GM18505 (cell line): ENCODE measurements at regions not wholly inside any gene's neighbourhood (a gene's known extent, or its start where the extent isn't known, plus 50 kb on each side); places are given as distances from the start of the nearest gene placed in this dataset.
"Not testable (repeated sequence)": the region's sequence is repeated elsewhere in the genome, so short reads cannot be mapped to it uniquely, and the experiment has no call there.

Source experiments
- ATAC-seq: cut with Tn5 transposase; IDR thresholded peaks from one replicate; pipeline ENCODE4 v1.9.1; 2021; ENCODE audit not compliant: unreplicated experiment
- POLR2A ChIP-seq: IDR thresholded peaks from 4 replicates; pipeline ENCODE4 v1.6.1; 2011; ENCODE audit warnings: borderline replicate concordance; ENCODE audit not compliant: insufficient read depth, insufficient read length; ENCODE audit errors: extremely low read depth

DNA sequence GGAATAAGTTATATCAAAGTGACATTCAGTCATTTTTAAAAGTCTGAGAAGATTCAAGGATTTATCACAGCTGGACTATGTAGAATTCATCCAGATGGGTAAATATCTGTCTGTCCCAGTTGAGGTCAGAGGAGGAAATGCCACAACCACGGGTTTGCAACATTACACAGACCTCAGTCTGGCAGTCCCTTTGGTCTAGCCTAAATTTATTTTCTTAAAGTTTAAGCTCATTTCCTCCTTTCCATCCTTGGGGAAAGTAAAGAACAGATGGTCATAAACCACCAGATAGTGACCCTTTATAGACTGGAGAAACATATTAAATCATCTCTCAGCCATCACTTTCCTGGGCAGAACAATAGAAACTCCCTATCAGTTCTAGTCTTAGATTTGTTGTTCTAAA lies 238.4 kb upstream of the DDI1 start:
- no peak for TF ChIP-seq POLR2A

GRCh38 chr11:103798446-103798845 lies 238.0 kb upstream of the DDI1 start:
- no peak for TF ChIP-seq POLR2A
- ATAC-seq, result no peak

More for the DNA sequence above, 238.4 kb upstream of the DDI1 start:
- no peak for ATAC-seq

DNA sequence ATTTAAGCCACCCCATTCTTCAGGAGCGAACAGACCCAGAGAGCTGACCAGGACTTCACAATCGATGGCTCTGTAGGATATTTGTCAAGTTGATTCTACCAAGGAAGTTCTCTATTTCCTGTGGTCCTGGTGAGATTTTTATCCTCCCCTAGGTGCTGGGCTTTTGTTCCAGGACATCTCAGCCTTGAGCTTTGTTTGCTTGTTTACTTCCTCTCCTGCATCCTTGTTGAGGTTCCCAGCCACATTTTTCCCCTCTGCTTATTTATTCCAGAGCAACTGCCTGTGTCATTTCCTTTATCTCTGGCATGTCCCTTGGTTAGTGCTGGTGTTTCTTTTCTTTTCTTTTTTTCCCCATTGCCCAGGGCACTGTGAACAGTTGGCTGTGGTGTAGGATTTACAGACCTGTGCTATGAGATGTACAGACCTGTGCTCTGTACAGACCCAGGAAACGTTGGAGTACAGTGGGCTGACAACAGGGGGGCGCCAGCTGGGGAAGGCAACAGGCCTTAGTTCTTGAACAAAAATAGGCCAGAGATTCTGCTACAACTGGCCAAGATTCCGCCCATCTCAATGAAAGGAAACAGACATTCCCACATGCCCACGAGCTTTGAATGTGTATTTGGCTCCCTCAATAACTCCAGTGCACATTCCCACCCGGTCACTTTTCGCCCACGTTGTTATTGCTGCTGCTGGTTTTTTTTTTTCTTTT lies 235.9 kb upstream of the DDI1 start:
- TF ChIP-seq POLR2A, result no peak
- no peak for ATAC-seq

- no peak for ATAC-seq
- no peak for TF ChIP-seq POLR2A
Measured at GRCh38 chr11:103803062-103803461, 233.4 kb upstream of the DDI1 start.

DNA sequence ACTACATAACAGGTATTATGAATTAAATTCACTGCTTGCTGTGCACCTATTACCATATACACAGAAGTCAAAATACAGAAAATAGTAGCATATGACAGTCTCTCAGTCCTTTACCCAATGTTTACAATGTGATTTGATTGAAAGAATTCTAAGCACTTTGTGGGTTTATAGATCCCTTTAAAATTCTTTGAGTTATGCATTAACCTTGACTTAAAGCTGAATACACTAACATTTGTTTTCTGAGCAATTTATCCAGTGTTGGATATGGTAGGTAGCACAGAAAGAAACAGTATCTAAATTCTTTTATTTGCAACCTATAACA lies 230.8 kb upstream of the DDI1 start:
- no peak for TF ChIP-seq POLR2A
- no peak for ATAC-seq

GRCh38 chr11:103806130-103806895 lies 230.1 kb upstream of the DDI1 start:
- no peak for ATAC-seq
- TF ChIP-seq POLR2A, result no peak

DNA sequence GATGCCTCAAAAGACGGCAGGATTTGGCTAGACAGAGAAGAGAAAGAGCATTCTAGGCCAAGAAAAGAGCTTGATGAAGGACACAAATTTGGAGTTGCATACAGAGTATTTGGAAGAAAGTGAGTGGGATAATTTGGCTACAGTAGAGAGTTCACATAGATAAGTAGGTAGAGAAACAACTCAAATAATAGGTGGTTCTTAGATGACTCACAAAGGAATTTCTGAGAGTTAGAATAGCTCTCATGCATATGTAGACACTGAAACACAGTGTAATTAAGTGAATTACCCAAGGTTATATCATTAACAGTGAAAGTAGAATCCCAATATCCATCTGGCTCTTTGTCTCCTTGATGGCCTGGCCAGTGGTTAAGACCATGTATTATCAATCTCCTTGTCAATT lies 228.6 kb upstream of the DDI1 start:
- no peak for ATAC-seq
- TF ChIP-seq POLR2A, result no peak

DNA sequence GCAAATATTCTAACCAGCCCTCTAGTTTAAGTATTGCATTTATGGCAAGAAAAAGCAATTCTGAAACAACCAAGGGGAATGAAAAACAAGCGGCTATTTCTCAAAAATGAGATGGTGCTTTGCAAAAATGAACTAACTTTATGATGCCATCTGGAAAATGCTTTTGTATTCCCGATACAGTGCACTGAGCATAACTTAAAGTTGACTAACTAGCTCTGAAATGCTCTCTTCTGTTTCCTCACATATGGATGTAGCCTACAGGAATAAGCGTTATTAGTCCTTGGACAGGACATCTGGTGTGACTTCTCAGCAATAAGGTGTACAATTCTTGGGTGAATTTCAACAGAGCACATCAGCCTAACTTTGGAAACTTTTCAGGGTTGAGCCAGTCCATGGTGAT lies 228.2 kb upstream of the DDI1 start:
- ATAC-seq, result no peak
- no peak for TF ChIP-seq POLR2A

- no peak for TF ChIP-seq POLR2A
- no peak for ATAC-seq
Measured at GRCh38 chr11:103811870-103812455, 224.5 kb upstream of the DDI1 start.

DNA sequence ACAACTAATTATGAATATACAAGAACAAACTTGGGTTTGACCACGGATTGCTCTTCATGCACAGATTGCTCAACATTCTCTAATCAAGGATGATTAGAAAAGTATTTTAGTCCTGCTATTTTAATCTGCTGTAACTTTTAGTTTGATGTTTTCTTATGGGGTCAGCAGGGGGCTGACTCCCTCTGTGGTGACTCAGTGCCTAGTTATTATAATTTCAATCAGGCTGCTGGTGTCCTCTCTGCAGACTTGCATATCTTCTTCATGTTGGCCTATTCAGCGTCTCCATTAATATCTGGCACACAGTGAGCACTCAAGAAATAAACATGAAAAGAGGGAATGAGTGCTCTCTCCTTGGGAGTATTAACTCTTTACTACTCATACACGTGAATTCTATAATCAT lies 223.8 kb upstream of the DDI1 start:
- TF ChIP-seq POLR2A, result no peak
- no peak for ATAC-seq

DNA sequence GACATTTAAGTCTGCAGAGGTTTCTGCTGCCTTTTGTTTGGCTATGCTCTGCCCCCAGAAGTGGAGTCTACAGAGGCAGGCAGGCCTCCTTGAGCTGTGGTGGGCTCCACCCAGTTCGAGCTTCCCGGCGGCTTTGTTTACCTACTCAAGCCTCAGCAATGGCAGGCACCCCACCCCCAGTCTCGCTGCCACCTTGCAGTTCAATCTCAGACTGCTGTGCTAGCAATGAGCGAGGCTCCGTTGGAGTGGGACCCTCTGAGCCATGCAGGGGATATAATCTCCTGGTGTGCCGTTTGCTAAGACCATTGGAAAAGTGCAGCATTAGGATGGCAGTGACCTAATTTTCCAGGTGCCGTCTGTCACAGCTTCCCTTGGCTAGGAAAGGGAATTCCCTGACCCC lies 216.1 kb upstream of the DDI1 start:
- not testable (repeated sequence) for ATAC-seq

GRCh38 chr11:103824116-103824515 lies 212.3 kb upstream of the DDI1 start:
- TF ChIP-seq POLR2A, result no peak
- no peak for ATAC-seq

DNA sequence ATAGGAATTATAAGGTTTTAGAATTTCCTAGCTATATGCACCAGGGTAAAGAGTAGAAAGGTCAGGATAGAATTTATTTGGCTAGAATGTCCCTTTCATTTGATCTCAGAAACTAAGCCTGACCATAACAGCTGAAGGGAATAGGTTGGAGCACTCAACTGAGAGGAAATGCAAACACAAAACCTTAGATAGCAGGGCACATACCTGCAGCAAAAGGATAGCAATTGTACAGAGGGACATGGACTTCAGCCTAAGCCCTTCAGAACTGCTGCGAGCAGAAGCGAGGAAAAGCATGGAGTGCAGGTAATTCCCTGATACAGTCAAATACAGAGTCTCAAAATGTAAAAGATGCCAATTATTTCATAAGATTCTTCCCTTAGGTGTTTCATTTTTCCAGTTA lies 211.0 kb upstream of the DDI1 start:
- no peak for TF ChIP-seq POLR2A
- ATAC-seq, result no peak

DNA sequence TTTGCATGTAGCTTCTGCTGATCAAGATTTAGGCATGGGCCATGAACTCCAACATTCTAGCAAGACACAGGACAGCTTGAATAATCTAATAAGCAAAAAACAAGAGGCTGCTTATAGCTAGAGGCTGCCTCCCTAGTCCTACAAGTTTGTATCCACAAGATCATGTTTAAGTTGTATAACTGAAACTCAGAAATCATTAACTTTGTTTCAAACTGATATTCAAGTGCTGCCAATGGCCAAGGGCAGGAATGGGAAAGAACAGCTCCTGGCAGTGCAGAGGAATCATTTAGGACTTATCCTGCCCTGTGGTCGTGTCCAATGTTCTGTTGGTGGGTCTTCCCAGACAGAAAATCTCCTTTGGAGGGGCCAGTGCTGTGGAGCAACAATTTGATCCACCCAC lies 209.6 kb upstream of the DDI1 start:
- ATAC-seq, result no peak

More for the DNA sequence above, 209.6 kb upstream of the DDI1 start:
- no peak for TF ChIP-seq POLR2A
